ENCODE measurements at regions not wholly inside any gene's neighbourhood (a gene's known extent, or its start where the extent isn't known, plus 50 kb on each side); places are given as distances from the start of the nearest gene placed in this dataset.
"Not testable (repeated sequence)": the region's sequence is repeated elsewhere in the genome, so short reads cannot be mapped to it uniquely, and the experiment has no call there.

GRCh38 chr11:15835788-15836411 is 520.4 kb downstream of the SOX6 start:
- Mint-ChIP-seq H3K9me3 (no peaks in the 10 kb centered on the region), H3K27ac (no peak overlapping the region), H3K4me3 (no peak overlapping the region), H3K4me1 (no peaks in the 10 kb centered on the region), H3K27me3 (no peaks in the 10 kb centered on the region), H3K36me3 (ENCODE audit: low read depth) (no peaks in the 10 kb centered on the region)
- ChIA-PET CTCF (no interaction called here), POLR2A (no interaction called here)
- DNase-seq, result no peak

- H3K9me3 Mint-ChIP-seq, result no peaks in the 10 kb centered on the region
- H3K36me3 Mint-ChIP-seq (ENCODE audit: low read depth), result no peaks in the 10 kb centered on the region
- H3K4me3 Mint-ChIP-seq, result no peak overlapping the region
- H3K27ac Mint-ChIP-seq, result no peak overlapping the region
- POLR2A ChIA-PET, result no interaction called here
- DNase-seq, result no peak
- CTCF ChIA-PET, result no interaction called here
- H3K4me1 Mint-ChIP-seq, result no peaks in the 10 kb centered on the region
- no peaks in the 10 kb centered on the region for H3K27me3 Mint-ChIP-seq
Observed at GRCh38 chr11:15836795-15837194, 519.6 kb downstream of the SOX6 start.

- H3K27ac Mint-ChIP-seq, result no peak overlapping the region
- H3K36me3 Mint-ChIP-seq (ENCODE audit: low read depth), result no peaks in the 10 kb centered on the region
- H3K9me3 Mint-ChIP-seq, result no peaks in the 10 kb centered on the region
- H3K27me3 Mint-ChIP-seq, result no peaks in the 10 kb centered on the region
- CTCF ChIA-PET, result no interaction called here
- no peak for DNase-seq
- no peak overlapping the region for H3K4me3 Mint-ChIP-seq
- POLR2A ChIA-PET, result no interaction called here
- H3K4me1 Mint-ChIP-seq, result no peaks in the 10 kb centered on the region
Observed at GRCh38 chr11:15837901-15838489, 518.4 kb downstream of the SOX6 start.

GRCh38 chr11:15839061-15839460 is 517.3 kb downstream of the SOX6 start:
- DNase-seq, result no peak
- no peaks in the 10 kb centered on the region for H3K4me1 Mint-ChIP-seq
- ChIA-PET CTCF (no interaction called here), POLR2A (no interaction called here)
- no peaks in the 10 kb centered on the region for H3K9me3 Mint-ChIP-seq
- H3K4me3 Mint-ChIP-seq, result no peak overlapping the region
- no peak overlapping the region for H3K27ac Mint-ChIP-seq
- H3K27me3 Mint-ChIP-seq, result no peaks in the 10 kb centered on the region
- no peaks in the 10 kb centered on the region for H3K36me3 Mint-ChIP-seq (ENCODE audit: low read depth)

GRCh38 chr11:15840966-15841365 is 515.4 kb downstream of the SOX6 start:
- Mint-ChIP-seq H3K27ac (no peak overlapping the region), H3K4me3 (no peak overlapping the region), H3K27me3 (no peaks in the 10 kb centered on the region), H3K4me1 (no peaks in the 10 kb centered on the region), H3K36me3 (ENCODE audit: low read depth) (no peaks in the 10 kb centered on the region), H3K9me3 (no peaks in the 10 kb centered on the region)
- ChIA-PET CTCF (no interaction called here), POLR2A (no interaction called here)
- no peak for DNase-seq

GRCh38 chr11:15841931-15842740 is 514.2 kb downstream of the SOX6 start:
- H3K9me3 Mint-ChIP-seq, result no peaks in the 10 kb centered on the region
- no peaks in the 10 kb centered on the region for H3K27me3 Mint-ChIP-seq
- no peaks in the 10 kb centered on the region for H3K36me3 Mint-ChIP-seq (ENCODE audit: low read depth)
- no peak overlapping the region for H3K4me3 Mint-ChIP-seq
- no peak overlapping the region for H3K27ac Mint-ChIP-seq
- H3K4me1 Mint-ChIP-seq, result no peaks in the 10 kb centered on the region
- CTCF ChIA-PET, result no interaction called here
- POLR2A ChIA-PET, result no interaction called here
- DNase-seq, result no peak

GRCh38 chr11:15843309-15843872 is 513.0 kb downstream of the SOX6 start:
- no peaks in the 10 kb centered on the region for H3K4me1 Mint-ChIP-seq
- H3K27me3 Mint-ChIP-seq, result no peaks in the 10 kb centered on the region
- DNase-seq, result no peak
- H3K27ac Mint-ChIP-seq, result no peak overlapping the region
- H3K4me3 Mint-ChIP-seq, result no peak overlapping the region
- H3K9me3 Mint-ChIP-seq, result no peaks in the 10 kb centered on the region
- no peaks in the 10 kb centered on the region for H3K36me3 Mint-ChIP-seq (ENCODE audit: low read depth)
- POLR2A ChIA-PET, result no interaction called here
- CTCF ChIA-PET, result no interaction called here

GRCh38 chr11:15845261-15845660 is 511.1 kb downstream of the SOX6 start:
- CTCF ChIA-PET, result no interaction called here
- Mint-ChIP-seq H3K27ac (no peak overlapping the region), H3K27me3 (no peaks in the 10 kb centered on the region), H3K36me3 (ENCODE audit: low read depth) (no peaks in the 10 kb centered on the region), H3K4me1 (no peaks in the 10 kb centered on the region), H3K9me3 (no peaks in the 10 kb centered on the region), H3K4me3 (no peak overlapping the region)
- POLR2A ChIA-PET, result no interaction called here
- no peak for DNase-seq

GRCh38 chr11:15848631-15849168 is 507.6 kb downstream of the SOX6 start:
- Mint-ChIP-seq H3K9me3 (no peaks in the 10 kb centered on the region), H3K4me3 (no peak overlapping the region), H3K36me3 (ENCODE audit: low read depth) (no peaks in the 10 kb centered on the region), H3K27ac (no peak overlapping the region), H3K27me3 (no peaks in the 10 kb centered on the region), H3K4me1 (no peaks in the 10 kb centered on the region)
- ChIA-PET CTCF (no interaction called here), POLR2A (no interaction called here)
- DNase-seq, result no peak

- H3K36me3 Mint-ChIP-seq (ENCODE audit: low read depth), result no peaks in the 10 kb centered on the region
- H3K9me3 Mint-ChIP-seq, result no peaks in the 10 kb centered on the region
- no peaks in the 10 kb centered on the region for H3K4me1 Mint-ChIP-seq
- ChIA-PET POLR2A (no interaction called here), CTCF (no interaction called here)
- H3K27ac Mint-ChIP-seq, result no peak overlapping the region
- H3K27me3 Mint-ChIP-seq, result no peaks in the 10 kb centered on the region
- no peak overlapping the region for H3K4me3 Mint-ChIP-seq
- DNase-seq, result no peak
Observed at GRCh38 chr11:15849257-15849656, 507.1 kb downstream of the SOX6 start.

GRCh38 chr11:15850335-15850734 is 506.0 kb downstream of the SOX6 start:
- H3K27me3 Mint-ChIP-seq; H3K9me3 Mint-ChIP-seq; POLR2A ChIA-PET; H3K27ac Mint-ChIP-seq; DNase-seq; CTCF ChIA-PET; H3K36me3 Mint-ChIP-seq (ENCODE audit: low read depth); H3K4me1 Mint-ChIP-seq; H3K4me3 Mint-ChIP-seq: not testable (repeated sequence)

- POLR2A ChIA-PET, result no interaction called here
- DNase-seq, result no peak
- Mint-ChIP-seq H3K4me3 (no peak overlapping the region), H3K36me3 (ENCODE audit: low read depth) (no peaks in the 10 kb centered on the region), H3K27me3 (no peaks in the 10 kb centered on the region), H3K9me3 (no peaks in the 10 kb centered on the region), H3K27ac (no peak overlapping the region), H3K4me1 (no peaks in the 10 kb centered on the region)
- CTCF ChIA-PET, result no interaction called here
Observed at GRCh38 chr11:15851051-15851498, 505.3 kb downstream of the SOX6 start.

GRCh38 chr11:15852179-15852578 is 504.2 kb downstream of the SOX6 start:
- no peaks in the 10 kb centered on the region for H3K27me3 Mint-ChIP-seq
- CTCF ChIA-PET, result no interaction called here
- no peaks in the 10 kb centered on the region for H3K36me3 Mint-ChIP-seq (ENCODE audit: low read depth)
- H3K4me3 Mint-ChIP-seq, result no peak overlapping the region
- no peak overlapping the region for H3K27ac Mint-ChIP-seq
- no peak for DNase-seq
- POLR2A ChIA-PET, result no interaction called here
- no peaks in the 10 kb centered on the region for H3K4me1 Mint-ChIP-seq
- no peaks in the 10 kb centered on the region for H3K9me3 Mint-ChIP-seq

Data from activated CD4-positive, alpha-beta memory T cell treated with anti-CD3 and anti-CD28 coated beads, Interleukin-2, amount 10 ng/mL, durations not matched to agents 7 days and 5 days (primary cell).